ENCODE measurements at regions not wholly inside any gene's neighbourhood (a gene's known extent, or its start where the extent isn't known, plus 50 kb on each side); places are given as distances from the start of the nearest gene placed in this dataset.

GRCh38 chr10:123494301-123494808 lies 171.8 kb upstream of the GPR26 start:
- TF ChIP-seq POLR2A (IDR thresholded peaks at IDR 0.05; ENCODE audit: low read depth) (no peak), EP300 (IDR thresholded peaks at IDR 0.05) (no peak), CTCF (IDR thresholded peaks at IDR 0.05) (no peak), POLR2AphosphoS5 (IDR thresholded peaks at IDR 0.05) (no peak)
- H3K9me3 ChIP-seq, result no peaks in the 10 kb centered on the region
- intact Hi-C loops (cut with DNase I), result no loop called here
- WGBS, result 100% methylated on average over 2 of the region's 5 CpGs
- H3K27me3 ChIP-seq, result peaks cover 0 to 26% (median 0%) of the 10 kb centered on the region in 4 donors
- DNase-seq (ENCODE audit: extremely low spot score), result no peak
- no peak overlapping the region for H3K4me3 ChIP-seq
- peaks cover 0 to 6% (median 0%) of the 10 kb centered on the region in 4 donors for H3K4me1 ChIP-seq
- no peaks in the 10 kb centered on the region for H3K36me3 ChIP-seq
- H3K27ac ChIP-seq (replicated peaks in 1 of 4), result no peak overlapping the region

GRCh38 chr10:123496375-123496774 lies 169.8 kb upstream of the GPR26 start:
- no peak for TF ChIP-seq CTCF (IDR thresholded peaks at IDR 0.05)
- Histone ChIP-seq H3K4me3 (no peak overlapping the region), H3K27me3 (peaks cover 0 to 11% (median 0%) of the 10 kb centered on the region in 4 donors), H3K36me3 (no peaks in the 10 kb centered on the region), H3K9me3 (no peaks in the 10 kb centered on the region), H3K4me1 (peaks cover 0 to 6% (median 0%) of the 10 kb centered on the region in 4 donors), H3K27ac (replicated peaks in 1 of 4) (no peak overlapping the region)
- intact Hi-C loops (cut with DNase I), result no loop called here
- WGBS, result 42% methylated on average over 6 of the region's 6 CpGs
- DNase-seq (ENCODE audit: extremely low spot score), result no peak

GRCh38 chr10:123496996-123497660 lies 169.0 kb upstream of the GPR26 start:
- H3K9me3 ChIP-seq, result no peaks in the 10 kb centered on the region
- intact Hi-C loops (cut with DNase I), result no loop called here
- no peak for TF ChIP-seq CTCF (IDR thresholded peaks at IDR 0.05)
- TF ChIP-seq EP300 (IDR thresholded peaks at IDR 0.05), result no peak
- TF ChIP-seq POLR2AphosphoS5 (IDR thresholded peaks at IDR 0.05), result no peak
- no peak for TF ChIP-seq POLR2A (IDR thresholded peaks at IDR 0.05; ENCODE audit: low read depth)
- peaks cover 0 to 4% (median 0%) of the 10 kb centered on the region in 4 donors for H3K27me3 ChIP-seq
- no peak for DNase-seq (ENCODE audit: extremely low spot score)
- WGBS, result 75% methylated on average over 10 of the region's 10 CpGs
- H3K4me1 ChIP-seq, result peaks cover 0 to 6% (median 0%) of the 10 kb centered on the region in 4 donors
- H3K27ac ChIP-seq (replicated peaks in 1 of 4), result no peak overlapping the region
- H3K36me3 ChIP-seq, result no peaks in the 10 kb centered on the region
- no peak overlapping the region for H3K4me3 ChIP-seq

GRCh38 chr10:123500110-123500509 lies 166.0 kb upstream of the GPR26 start:
- H3K4me1 ChIP-seq, result peaks cover 0 to 6% (median 0%) of the 10 kb centered on the region in 4 donors
- no peaks in the 10 kb centered on the region for H3K27me3 ChIP-seq
- H3K9me3 ChIP-seq, result no peaks in the 10 kb centered on the region
- TF ChIP-seq POLR2A (IDR thresholded peaks at IDR 0.05; ENCODE audit: low read depth), result no peak
- TF ChIP-seq EP300 (IDR thresholded peaks at IDR 0.05), result no peak
- TF ChIP-seq CTCF (IDR thresholded peaks at IDR 0.05), result no peak
- TF ChIP-seq POLR2AphosphoS5 (IDR thresholded peaks at IDR 0.05), result no peak
- H3K4me3 ChIP-seq, result no peak overlapping the region
- DNase-seq (ENCODE audit: extremely low spot score), result no peak
- intact Hi-C loops (cut with DNase I), result no loop called here
- WGBS, result 76% methylated on average over 7 of the region's 7 CpGs
- H3K36me3 ChIP-seq, result no peaks in the 10 kb centered on the region
- no peak overlapping the region for H3K27ac ChIP-seq (replicated peaks in 1 of 4)

- Histone ChIP-seq H3K9me3 (no peaks in the 10 kb centered on the region), H3K4me3 (no peak overlapping the region), H3K36me3 (no peaks in the 10 kb centered on the region), H3K27me3 (no peaks in the 10 kb centered on the region), H3K4me1 (peaks cover 0 to 4% (median 0%) of the 10 kb centered on the region in 4 donors), H3K27ac (replicated peaks in 1 of 4) (no peak overlapping the region)
- no peak for TF ChIP-seq EP300 (IDR thresholded peaks at IDR 0.05)
- no peak for TF ChIP-seq POLR2A (IDR thresholded peaks at IDR 0.05; ENCODE audit: low read depth)
- TF ChIP-seq CTCF (IDR thresholded peaks at IDR 0.05), result no peak
- no peak for TF ChIP-seq POLR2AphosphoS5 (IDR thresholded peaks at IDR 0.05)
- no peak for DNase-seq (ENCODE audit: extremely low spot score)
- 79% methylated on average over 3 of the region's 3 CpGs for WGBS
- intact Hi-C loops (cut with DNase I), result no loop called here
Observed at GRCh38 chr10:123501148-123501547, 165.0 kb upstream of the GPR26 start.
